ENCODE measurements at regions not wholly inside any gene's neighbourhood (a gene's known extent, or its start where the extent isn't known, plus 50 kb on each side); places are given as distances from the start of the nearest gene placed in this dataset.

- TF ChIP-seq CTCF (IDR thresholded peaks at IDR 0.05) (no peak), POLR2A (IDR thresholded peaks at IDR 0.05) (no peak)
Measured at GRCh38 chr3:31406896-31407295, 125.8 kb upstream of the STT3B start.

Measured in Peyer's patch (tissue), 4 donors.